Left ventricle myocardium inferior (tissue), 1 donor: ENCODE measurements at regions not wholly inside any gene's neighbourhood (a gene's known extent, or its start where the extent isn't known, plus 50 kb on each side); places are given as distances from the start of the nearest gene placed in this dataset.

Source experiments
- DNase-seq: peaks from one replicate; pipeline ENCODE4 v3.0.0-alpha.2; 2020
- H3K27ac ChIP-seq: fragments of 200-600 bp; replicated peaks from 2 replicates; pipeline ENCODE4 v1.8.0; 2021
- H3K27me3 ChIP-seq: fragments of 200-600 bp; 2 replicates; pipeline ENCODE4 v1.8.0; 2021; ENCODE audit warnings: low read depth
- H3K36me3 ChIP-seq: fragments of 200-600 bp; 2 replicates; pipeline ENCODE4 v1.8.0; 2021
- H3K4me1 ChIP-seq: fragments of 200-600 bp; 2 replicates; pipeline ENCODE4 v1.8.0; 2021
- H3K4me3 ChIP-seq: fragments of 200-600 bp; 2 replicates; pipeline ENCODE4 v1.8.0; 2021; ENCODE audit warnings: mild to moderate bottlenecking, moderate library complexity
- H3K9me3 ChIP-seq: fragments of 200-600 bp; replicated peaks from 2 replicates; pipeline ENCODE4 v1.8.0; 2021
- intact Hi-C: fragments of 100-400 bp; cut with micrococcal nuclease; formaldehyde crosslinking; loops from one replicate; pipeline ENCODE4 v1.11.0; 2022
- TF ChIP-seq, protein P1 (sequence below): fragments of 200-600 bp; IDR thresholded peaks from 2 replicates; pipeline ENCODE4 v1.8.0; 2021; ENCODE audit warnings: antibody characterized with exemption, mild to moderate bottlenecking, borderline replicate concordance
- donor health status: DM: no; HTN: yes; CAD: no; lungs with severe emphysema.

DNA sequence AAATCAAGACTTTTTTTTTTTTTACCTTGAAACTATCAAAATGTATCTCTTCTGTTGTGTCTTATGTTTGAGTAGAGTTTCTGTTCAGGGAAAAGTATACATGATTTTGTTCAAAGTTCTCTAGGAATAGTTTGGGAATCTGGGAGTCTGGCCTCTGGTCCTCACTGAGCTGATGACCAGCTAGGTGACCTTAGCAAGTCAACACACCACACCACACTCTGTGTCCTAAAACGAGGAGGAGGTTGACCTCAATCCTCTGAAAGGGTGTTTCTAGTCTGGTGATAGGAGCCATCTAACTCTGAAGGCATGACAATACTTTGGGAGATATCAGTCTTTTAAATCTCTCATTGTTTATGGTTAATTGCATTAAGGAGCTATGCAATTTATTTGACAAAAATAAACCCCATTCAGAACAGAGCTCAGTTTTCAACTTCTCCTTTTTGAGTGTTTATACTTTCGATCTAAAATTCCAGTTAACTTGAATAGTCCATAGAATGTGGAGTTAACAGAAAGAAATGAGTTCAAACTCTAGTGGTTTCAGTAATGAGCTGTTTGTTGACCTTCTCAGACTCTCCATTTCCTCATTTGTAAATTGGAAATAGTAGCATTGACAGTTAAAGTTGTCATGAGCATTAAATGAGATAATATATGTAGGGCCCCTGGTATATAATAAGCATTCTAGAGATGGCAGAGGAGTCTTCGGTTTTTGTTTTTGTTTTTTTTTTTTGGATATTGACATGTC, 112.2 kb upstream of the LRRN1 start:
- no peaks in the 10 kb centered on the region for H3K9me3 ChIP-seq
- no peak overlapping the region for H3K27ac ChIP-seq
- no peak overlapping the region for H3K4me3 ChIP-seq
- intact Hi-C loops = no loop called here
- no peak for DNase-seq
- H3K36me3 ChIP-seq = no peaks in the 10 kb centered on the region
- no peaks in the 10 kb centered on the region for H3K4me1 ChIP-seq
- H3K27me3 ChIP-seq = peaks cover 6% of the 10 kb centered on the region
- TF ChIP-seq, protein P1, sequence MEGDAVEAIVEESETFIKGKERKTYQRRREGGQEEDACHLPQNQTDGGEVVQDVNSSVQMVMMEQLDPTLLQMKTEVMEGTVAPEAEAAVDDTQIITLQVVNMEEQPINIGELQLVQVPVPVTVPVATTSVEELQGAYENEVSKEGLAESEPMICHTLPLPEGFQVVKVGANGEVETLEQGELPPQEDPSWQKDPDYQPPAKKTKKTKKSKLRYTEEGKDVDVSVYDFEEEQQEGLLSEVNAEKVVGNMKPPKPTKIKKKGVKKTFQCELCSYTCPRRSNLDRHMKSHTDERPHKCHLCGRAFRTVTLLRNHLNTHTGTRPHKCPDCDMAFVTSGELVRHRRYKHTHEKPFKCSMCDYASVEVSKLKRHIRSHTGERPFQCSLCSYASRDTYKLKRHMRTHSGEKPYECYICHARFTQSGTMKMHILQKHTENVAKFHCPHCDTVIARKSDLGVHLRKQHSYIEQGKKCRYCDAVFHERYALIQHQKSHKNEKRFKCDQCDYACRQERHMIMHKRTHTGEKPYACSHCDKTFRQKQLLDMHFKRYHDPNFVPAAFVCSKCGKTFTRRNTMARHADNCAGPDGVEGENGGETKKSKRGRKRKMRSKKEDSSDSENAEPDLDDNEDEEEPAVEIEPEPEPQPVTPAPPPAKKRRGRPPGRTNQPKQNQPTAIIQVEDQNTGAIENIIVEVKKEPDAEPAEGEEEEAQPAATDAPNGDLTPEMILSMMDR = no peak

DNA sequence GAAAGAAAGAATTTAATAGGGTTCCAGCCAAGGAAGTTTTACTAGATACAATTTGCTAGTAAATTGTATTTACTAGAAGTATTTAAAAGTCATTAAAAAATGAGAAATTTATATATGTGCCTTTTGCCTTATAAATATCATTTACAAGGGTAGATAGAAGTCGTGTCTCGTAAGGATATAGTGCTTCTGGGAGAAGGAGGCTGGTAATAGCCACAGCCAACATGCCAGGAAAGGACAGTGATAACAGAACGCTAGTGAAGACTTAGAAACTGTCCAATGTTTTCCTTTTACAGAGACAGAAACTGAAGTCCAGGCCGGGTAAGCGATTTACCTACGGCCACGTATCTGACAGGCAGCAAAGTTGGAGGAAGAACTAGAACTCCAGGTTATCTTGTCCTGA, 113.5 kb upstream of the LRRN1 start:
- no peak overlapping the region for H3K4me3 ChIP-seq
- H3K27me3 ChIP-seq = peaks cover 13% of the 10 kb centered on the region
- peaks cover 5% of the 10 kb centered on the region for H3K9me3 ChIP-seq
- no peak overlapping the region for H3K27ac ChIP-seq
- TF ChIP-seq, protein P1 = no peak
- no peaks in the 10 kb centered on the region for H3K4me1 ChIP-seq
- no peak for DNase-seq
- H3K36me3 ChIP-seq = no peaks in the 10 kb centered on the region
- intact Hi-C loops = no loop called here

DNA sequence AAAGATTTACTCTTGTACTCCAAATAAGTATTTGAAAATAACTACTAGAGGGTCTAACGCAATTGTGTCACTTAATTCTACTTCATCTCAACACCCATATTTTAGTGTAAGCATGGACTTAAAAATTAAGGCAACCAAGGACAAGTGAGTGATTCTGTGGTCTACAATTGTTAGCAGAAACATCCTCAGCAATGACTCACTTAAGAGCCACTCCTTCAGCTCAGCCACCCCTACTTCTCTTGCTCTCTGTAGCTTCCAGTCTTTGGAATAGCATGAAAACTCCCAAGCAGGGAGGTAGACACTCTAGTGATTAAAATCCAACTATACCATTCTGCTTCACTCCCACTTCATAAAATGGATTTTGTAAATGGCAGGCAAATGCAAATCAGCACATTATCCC, 116.0 kb upstream of the LRRN1 start:
- no peaks in the 10 kb centered on the region for H3K4me1 ChIP-seq
- H3K27me3 ChIP-seq = peaks cover 31% of the 10 kb centered on the region
- no peaks in the 10 kb centered on the region for H3K36me3 ChIP-seq
- H3K4me3 ChIP-seq = no peak overlapping the region
- intact Hi-C loops = no loop called here
- TF ChIP-seq, protein P1 = no peak
- peaks cover 6% of the 10 kb centered on the region for H3K9me3 ChIP-seq
- DNase-seq = no peak
- no peak overlapping the region for H3K27ac ChIP-seq

DNA sequence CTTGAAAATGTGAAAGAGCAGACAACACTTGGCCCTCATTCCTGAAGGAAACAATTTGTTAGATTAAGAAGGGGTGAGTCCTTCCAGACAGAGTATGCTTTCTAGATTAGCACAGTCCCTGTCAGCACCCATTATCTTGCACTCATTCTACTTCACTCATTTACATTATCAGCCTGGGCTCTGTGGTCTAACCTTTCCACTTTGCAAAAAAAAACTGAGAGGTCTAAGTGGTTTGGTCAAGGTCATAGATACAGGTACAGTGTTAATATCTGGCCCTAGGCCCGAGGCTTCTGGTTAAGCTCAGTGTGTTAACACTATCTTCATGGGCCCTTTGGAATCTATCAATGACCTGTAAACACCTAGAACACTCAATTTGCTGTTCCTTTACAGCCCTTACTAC, 123.4 kb upstream of the LRRN1 start:
- no peaks in the 10 kb centered on the region for H3K36me3 ChIP-seq
- peaks cover 2% of the 10 kb centered on the region for H3K9me3 ChIP-seq
- intact Hi-C loops = no loop called here
- no peak for DNase-seq
- TF ChIP-seq, protein P1 = no peak
- no peak overlapping the region for H3K27ac ChIP-seq
- no peak overlapping the region for H3K4me3 ChIP-seq
- H3K27me3 ChIP-seq = peaks cover 23% of the 10 kb centered on the region
- no peaks in the 10 kb centered on the region for H3K4me1 ChIP-seq

DNA sequence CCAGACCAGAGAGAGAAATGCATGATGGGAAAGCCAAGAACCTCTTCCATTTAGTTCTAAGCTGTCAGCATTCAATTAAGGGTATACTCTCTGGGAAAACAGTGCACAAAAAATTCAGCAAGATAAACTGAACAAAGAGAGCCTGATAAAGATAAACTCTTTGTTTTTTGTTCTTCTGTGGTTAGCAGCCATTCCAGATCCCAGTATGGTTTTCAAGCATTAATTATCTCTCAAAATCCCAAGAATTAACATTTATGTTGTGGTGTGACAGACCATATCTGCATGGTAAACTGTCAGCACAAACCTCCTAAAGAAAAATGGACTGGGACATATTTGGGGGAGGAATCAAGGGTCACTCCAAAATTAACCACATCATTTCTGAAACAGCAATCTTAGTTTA, 124.0 kb upstream of the LRRN1 start:
- no peak overlapping the region for H3K27ac ChIP-seq
- H3K4me3 ChIP-seq = no peak overlapping the region
- TF ChIP-seq, protein P1 = no peak
- no peak for DNase-seq
- peaks cover 24% of the 10 kb centered on the region for H3K27me3 ChIP-seq
- H3K9me3 ChIP-seq = no peaks in the 10 kb centered on the region
- H3K4me1 ChIP-seq = no peaks in the 10 kb centered on the region
- H3K36me3 ChIP-seq = no peaks in the 10 kb centered on the region
- intact Hi-C loops = no loop called here
